Hepatocyte (in vitro differentiated cells): ENCODE measurements at regions not wholly inside any gene's neighbourhood (a gene's known extent, or its start where the extent isn't known, plus 50 kb on each side); places are given as distances from the start of the nearest gene placed in this dataset.

Experiments used
- DNase-seq: peaks from one replicate; pipeline ENCODE4 v3.0.0-alpha.2; 2016; ENCODE audit warnings: low spot score
- H2AFZ ChIP-seq: fragments of 200-600 bp; sonication (generic); 2 replicates; pipeline ENCODE4 v1.6.0; 2016; ENCODE audit warnings: antibody characterized with exemption, mild to moderate bottlenecking
- H3K27ac ChIP-seq: fragments of 200-600 bp; sonication (generic); 2 replicates; pipeline ENCODE4 v1.5.1; 2016; ENCODE audit warnings: mild to moderate bottlenecking
- H3K27me3 ChIP-seq: fragments of 200-600 bp; sonication (generic); 2 replicates; pipeline ENCODE4 v1.6.1; 2016
- H3K36me3 ChIP-seq: fragments of 200-600 bp; sonication (generic); replicated peaks from 2 replicates; pipeline ENCODE4 v1.5.1; 2016; ENCODE audit warnings: low read depth; ENCODE audit not compliant: insufficient read depth
- H3K4me1 ChIP-seq: fragments of 200-600 bp; sonication (generic); 2 replicates; pipeline ENCODE4 v1.5.1; 2016; ENCODE audit warnings: mild to moderate bottlenecking, moderate library complexity; ENCODE audit not compliant: insufficient read depth
- H3K4me2 ChIP-seq: fragments of 200-600 bp; sonication (generic); 2 replicates; pipeline ENCODE4 v1.6.0; 2016
- H3K4me3 ChIP-seq: fragments of 200-600 bp; sonication (generic); 2 replicates; pipeline ENCODE4 v1.5.1; 2016; ENCODE audit warnings: mild to moderate bottlenecking
- H3K79me2 ChIP-seq: fragments of 200-600 bp; sonication (generic); 2 replicates; pipeline ENCODE4 v1.6.0; 2017; ENCODE audit warnings: mild to moderate bottlenecking
- H3K9me2 ChIP-seq: fragments of 200-600 bp; sonication (generic); replicated peaks from 2 replicates; pipeline ENCODE4 v1.6.0; 2017; ENCODE audit warnings: mild to moderate bottlenecking; ENCODE audit not compliant: insufficient read depth
- H3K9me3 ChIP-seq: fragments of 200-600 bp; sonication (generic); 2 replicates; pipeline ENCODE4 v1.5.1; 2016; ENCODE audit warnings: low read depth, mild to moderate bottlenecking
- H4K20me1 ChIP-seq: fragments of 200-600 bp; sonication (generic); 2 replicates; pipeline ENCODE4 v1.6.0; 2016; ENCODE audit warnings: mild to moderate bottlenecking; ENCODE audit not compliant: insufficient read depth, poor library complexity, severe bottlenecking
- CTCF ChIP-seq: fragments of 200-600 bp; sonication (generic); IDR thresholded peaks from 2 replicates; pipeline ENCODE4 v1.5.1; 2016; ENCODE audit warnings: antibody characterized with exemption, mild to moderate bottlenecking; ENCODE audit not compliant: poor library complexity
- EZH2 ChIP-seq: fragments of 200-600 bp; sonication (generic); IDR thresholded peaks from 2 replicates; pipeline ENCODE4 v1.6.1; 2016; ENCODE audit warnings: antibody characterized with exemption, mild to moderate bottlenecking, borderline replicate concordance
- EZH2phosphoT487 ChIP-seq: fragments of 200-600 bp; sonication (generic); IDR thresholded peaks from one replicate; pipeline ENCODE4 v1.6.1; 2018; ENCODE audit warnings: antibody characterized with exemption, mild to moderate bottlenecking, low read depth, moderate library complexity; ENCODE audit not compliant: unreplicated experiment, severe bottlenecking
- WGBS: methylation state at CpG from one replicate; pipeline ENCODE4 v1.1.6; 2016; ENCODE audit warnings: low lambda C conversion rate; ENCODE audit errors: missing lambda C conversion rate; 5-methylcytosine and 5-hydroxymethylcytosine counted together

- Histone ChIP-seq H3K4me3 (no peak overlapping the region), H3K9me3 (no peaks in the 10 kb centered on the region), H4K20me1 (no peaks in the 10 kb centered on the region), H3K27ac (no peak overlapping the region), H3K9me2 (no peaks in the 10 kb centered on the region), H3K4me1 (no peaks in the 10 kb centered on the region), H3K4me2 (no peak overlapping the region), H3K36me3 (no peaks in the 10 kb centered on the region), H3K27me3 (no peaks in the 10 kb centered on the region), H2AFZ (no peak overlapping the region), H3K79me2 (no peaks in the 10 kb centered on the region)
- TF ChIP-seq CTCF (no peak), EZH2 (no peak), EZH2phosphoT487 (no peak)
- DNase-seq: no peak
- whole genome bisulfite sequencing: 90% methylated on average over 2 of the region's 2 CpGs
Measured at GRCh38 chr2:108118996-108119395, 120.8 kb upstream of the SULT1C3 start.

GRCh38 chr2:108119492-108119891 lies 120.3 kb upstream of the SULT1C3 start:
- TF ChIP-seq CTCF: no peak
- Histone ChIP-seq H4K20me1 (no peaks in the 10 kb centered on the region), H3K4me3 (no peak overlapping the region), H3K27ac (no peak overlapping the region), H2AFZ (no peak overlapping the region), H3K4me1 (no peaks in the 10 kb centered on the region), H3K79me2 (no peaks in the 10 kb centered on the region), H3K36me3 (no peaks in the 10 kb centered on the region), H3K9me2 (no peaks in the 10 kb centered on the region), H3K4me2 (no peak overlapping the region), H3K27me3 (no peaks in the 10 kb centered on the region), H3K9me3 (no peaks in the 10 kb centered on the region)
- WGBS: 93% methylated on average over 3 of the region's 3 CpGs
- no peak for DNase-seq

- Histone ChIP-seq H3K79me2 (no peaks in the 10 kb centered on the region), H3K27ac (no peak overlapping the region)
- 65% methylated on average over 4 of the region's 4 CpGs for WGBS
Measured at GRCh38 chr2:108124736-108125495, 114.9 kb upstream of the SULT1C3 start.

More at GRCh38 chr2:108124736-108125495, 114.9 kb upstream of the SULT1C3 start:
- H3K36me3 ChIP-seq: no peaks in the 10 kb centered on the region
- no peaks in the 10 kb centered on the region for H3K9me2 ChIP-seq
- no peaks in the 10 kb centered on the region for H3K9me3 ChIP-seq
- no peaks in the 10 kb centered on the region for H3K4me1 ChIP-seq
- no peak overlapping the region for H3K4me3 ChIP-seq
- no peak overlapping the region for H3K4me2 ChIP-seq
- H2AFZ ChIP-seq: no peak overlapping the region
- DNase-seq: no peak
- H4K20me1 ChIP-seq: no peaks in the 10 kb centered on the region
- no peaks in the 10 kb centered on the region for H3K27me3 ChIP-seq
- TF ChIP-seq EZH2 (no peak), CTCF (no peak), EZH2phosphoT487 (no peak)
